RPMI7951 (cell line): ENCODE measurements at regions not wholly inside any gene's neighbourhood (a gene's known extent, or its start where the extent isn't known, plus 50 kb on each side); places are given as distances from the start of the nearest gene placed in this dataset.
"Not testable (repeated sequence)": the region's sequence is repeated elsewhere in the genome, so short reads cannot be mapped to it uniquely, and the experiment has no call there.

Experiments used
- DNase-seq: peaks from one replicate; pipeline ENCODE4 v3.0.0-alpha.2; 2012; ENCODE audit warnings: low read depth

DNA sequence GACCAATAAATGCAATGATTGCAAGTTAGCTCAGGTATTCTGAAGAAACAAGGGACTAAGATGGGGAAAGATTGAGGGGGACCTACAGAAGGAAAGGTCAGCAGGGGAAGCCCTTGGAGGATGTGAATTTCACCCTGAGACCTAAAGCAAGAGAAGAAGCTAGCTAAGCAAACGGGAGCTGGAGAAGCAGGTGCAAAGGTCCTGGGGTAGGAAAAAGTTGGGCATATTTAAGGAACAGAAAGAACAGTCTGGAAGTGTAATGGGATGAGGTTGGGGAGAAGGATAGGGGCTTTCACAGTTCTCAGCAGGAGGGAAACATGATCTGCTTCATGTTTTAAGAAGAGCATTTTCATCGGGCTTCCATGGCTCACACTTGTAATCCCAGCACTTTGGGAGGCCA is 89.7 kb upstream of the SLC45A1 start:
- DNase-seq: no peak

GRCh38 chr1:8227674-8228073 is 90.2 kb upstream of the SLC45A1 start:
- not testable (repeated sequence) for DNase-seq

DNA sequence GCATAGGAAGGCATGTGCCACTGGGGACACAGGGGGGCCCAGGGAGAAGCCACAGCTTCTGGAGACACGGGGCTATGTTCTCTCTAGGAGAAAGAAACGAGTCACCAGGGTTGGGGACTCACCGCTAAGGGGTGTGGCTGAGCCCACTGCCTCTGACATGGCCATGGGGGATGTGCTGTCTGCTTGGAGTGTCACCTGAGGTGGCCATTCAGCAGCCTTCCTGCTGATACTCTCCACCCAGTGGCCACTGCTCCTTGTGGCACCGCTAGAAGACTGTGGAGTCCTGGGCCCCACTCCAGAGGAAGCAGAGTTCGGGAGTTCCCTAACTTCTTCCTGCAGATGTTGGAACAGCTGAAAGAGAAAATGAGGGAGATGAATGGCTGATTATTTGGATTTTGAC is 91.2 kb upstream of the SLC45A1 start:
- DNase-seq: no peak

GRCh38 chr1:8226024-8226423 is 91.9 kb upstream of the SLC45A1 start:
- DNase-seq: not testable (repeated sequence)

- no peak for DNase-seq
Observed at GRCh38 chr1:8223526-8223925, 94.4 kb upstream of the SLC45A1 start.

DNA sequence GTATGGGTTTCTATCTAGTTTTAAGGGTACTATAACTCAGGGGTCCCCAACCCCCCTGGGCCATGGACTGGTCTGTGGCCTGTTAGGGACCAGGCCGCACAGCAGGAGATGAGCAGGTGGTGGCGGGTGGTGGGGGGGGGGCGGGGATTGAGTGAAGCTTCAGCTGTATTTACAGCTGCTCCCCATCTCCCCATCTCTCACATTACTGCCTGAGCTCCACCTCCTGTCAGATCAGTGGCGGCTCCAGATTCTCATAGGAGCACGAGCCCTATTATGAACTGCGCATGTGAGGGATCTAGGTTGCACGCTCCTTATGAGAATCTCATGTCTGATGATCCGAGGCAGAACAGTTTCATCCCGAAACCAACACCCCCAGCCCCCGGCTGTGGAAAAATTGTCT is 95.1 kb upstream of the SLC45A1 start:
- DNase-seq: no peak

GRCh38 chr1:8219530-8219929 is 98.4 kb upstream of the SLC45A1 start:
- no peak for DNase-seq

GRCh38 chr1:8218351-8219092 is 99.4 kb upstream of the SLC45A1 start:
- peak; percentile 93 for DNase-seq

GRCh38 chr1:8217809-8218208 is 100.1 kb upstream of the SLC45A1 start:
- no peak for DNase-seq

- DNase-seq: peak; percentile 65
Observed at GRCh38 chr1:8217011-8217711, 100.8 kb upstream of the SLC45A1 start.

DNA sequence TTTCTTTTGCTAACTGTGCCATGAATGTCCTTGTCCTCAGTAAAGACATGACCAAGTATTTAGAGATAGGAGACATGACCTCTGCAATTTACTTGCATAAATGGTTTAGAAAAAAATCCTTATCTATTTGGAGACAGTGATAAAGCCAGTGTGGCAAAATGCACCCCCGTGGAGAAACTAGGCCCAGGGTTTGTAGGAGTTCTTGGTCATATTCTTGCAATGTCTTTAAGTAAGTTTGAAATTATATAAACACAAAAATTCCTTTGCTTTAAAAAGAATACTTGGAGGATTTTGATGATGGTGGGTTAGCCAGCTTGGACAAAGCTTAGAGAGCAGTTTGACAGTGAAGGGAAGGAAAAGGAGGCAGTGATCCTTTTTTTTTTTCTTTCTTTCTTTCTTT is 101.9 kb upstream of the SLC45A1 start:
- DNase-seq: no peak

GRCh38 chr1:8214501-8215173 is 103.3 kb upstream of the SLC45A1 start:
- DNase-seq: no peak

GRCh38 chr1:8213676-8214075 is 104.2 kb upstream of the SLC45A1 start:
- DNase-seq: no peak

DNA sequence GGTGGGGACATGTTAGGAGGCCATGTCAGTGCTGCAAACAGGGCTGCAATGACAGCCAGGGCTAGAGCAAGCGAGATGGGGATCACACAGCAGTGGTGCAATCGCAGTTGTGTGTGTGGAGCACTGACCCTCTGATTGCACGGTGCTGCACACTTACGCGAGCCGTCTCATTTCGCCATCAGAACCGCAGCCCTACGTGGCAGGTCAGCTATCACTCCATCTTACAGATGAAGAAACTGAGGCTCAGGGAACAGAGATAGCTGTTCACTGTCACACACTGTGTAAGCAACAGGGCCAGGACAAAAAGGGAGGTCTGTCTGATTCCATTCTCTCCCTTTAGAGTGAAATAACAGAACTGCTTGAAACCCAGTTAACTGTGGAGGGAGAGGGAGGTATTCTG is 104.8 kb upstream of the SLC45A1 start:
- no peak for DNase-seq

- no peak for DNase-seq
Observed at GRCh38 chr1:8212580-8213031, 105.3 kb upstream of the SLC45A1 start.

GRCh38 chr1:8211883-8212579 is 105.9 kb upstream of the SLC45A1 start:
- DNase-seq: peak; percentile 99

DNA sequence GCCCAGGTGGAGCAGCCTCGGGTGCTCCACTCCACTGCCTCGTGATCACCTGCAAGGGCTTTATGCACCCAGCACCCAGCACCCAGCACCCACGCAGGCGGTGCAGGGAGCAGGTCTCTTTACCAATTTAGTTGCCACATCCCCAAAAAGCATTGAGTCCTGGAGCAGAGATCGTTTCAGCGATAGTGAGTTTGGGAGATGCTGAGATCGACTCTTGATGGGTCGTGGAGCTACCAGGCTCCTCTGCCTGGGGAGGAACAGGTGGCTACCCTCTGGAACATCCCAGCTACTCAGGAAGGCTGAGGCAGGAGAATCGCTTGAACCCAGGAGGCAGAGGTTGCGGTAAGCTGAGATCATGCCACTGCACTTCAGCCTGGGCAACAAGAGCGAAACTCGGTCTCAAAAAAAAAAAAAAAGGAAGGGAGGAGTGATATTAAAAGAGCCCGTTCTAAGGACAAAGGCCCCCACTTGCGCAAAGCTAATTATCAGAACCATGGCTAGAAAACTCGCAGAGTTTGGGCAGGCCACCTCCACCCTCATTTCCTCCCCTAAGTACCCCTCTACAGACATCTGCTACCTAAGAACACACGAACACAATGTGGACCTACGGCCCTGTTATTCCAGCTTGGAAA is 106.5 kb upstream of the SLC45A1 start:
- no peak for DNase-seq

DNA sequence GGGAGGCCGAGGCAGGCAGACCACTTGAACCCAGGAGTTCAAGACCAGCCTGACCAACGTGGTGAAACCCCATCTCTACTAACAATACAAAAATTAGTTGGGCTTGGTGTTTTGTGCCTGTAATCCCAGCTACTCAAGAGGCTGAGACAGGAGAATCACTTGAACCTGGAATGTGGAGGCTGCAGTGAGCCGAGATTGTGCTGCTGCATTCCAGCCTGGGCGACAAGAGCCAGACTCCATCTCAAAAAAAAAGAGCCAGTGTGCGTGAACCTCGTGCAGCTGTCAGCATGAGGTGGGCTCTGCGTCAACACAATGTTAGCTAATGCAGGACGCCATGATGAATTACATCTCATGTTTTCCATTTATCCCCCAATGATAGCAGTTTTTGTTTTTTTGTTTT is 110.7 kb upstream of the SLC45A1 start:
- DNase-seq: no peak

GRCh38 chr1:8206391-8206790 is 111.5 kb upstream of the SLC45A1 start:
- DNase-seq: no peak

DNA sequence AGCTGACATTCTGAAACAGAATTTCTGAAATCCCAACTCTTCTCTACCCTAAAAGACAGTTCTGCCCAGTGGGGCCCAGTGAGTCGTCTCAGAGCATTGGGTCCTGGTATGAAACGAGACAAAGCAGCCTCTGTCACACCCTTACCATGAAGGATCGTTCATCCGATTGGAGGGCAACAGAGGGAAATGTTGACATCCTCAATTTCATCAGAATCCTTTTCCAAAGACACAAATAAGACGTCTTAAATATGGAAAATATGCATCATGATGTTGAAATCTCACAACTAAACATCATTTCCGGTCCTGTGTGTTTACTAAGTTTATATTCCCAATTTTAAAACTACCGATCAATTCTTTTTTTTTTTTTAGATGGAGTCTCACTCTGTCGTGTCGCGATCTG is 112.1 kb upstream of the SLC45A1 start:
- DNase-seq: no peak

GRCh38 chr1:8204826-8205225 is 113.1 kb upstream of the SLC45A1 start:
- DNase-seq: no peak

DNA sequence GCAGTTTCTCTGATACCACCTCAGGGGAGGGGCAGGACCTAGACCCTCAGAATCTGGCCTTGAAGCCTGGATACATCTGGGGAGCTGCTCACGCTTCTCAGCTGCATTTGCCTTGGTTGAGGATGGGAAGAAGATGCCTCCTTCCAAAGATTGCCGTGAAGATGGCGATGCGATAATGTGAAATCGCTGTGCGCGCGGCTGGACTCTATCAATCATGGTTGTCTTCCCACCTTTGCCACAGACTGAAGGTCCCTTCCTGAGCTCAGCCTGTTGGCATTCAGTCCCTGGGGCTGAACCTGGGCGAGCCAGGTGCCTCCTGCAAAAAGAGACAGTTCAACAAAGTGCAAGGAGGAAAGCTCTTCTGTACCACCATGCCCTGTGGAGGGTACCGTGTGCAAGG is 114.4 kb upstream of the SLC45A1 start:
- no peak for DNase-seq
